ENCODE measurements at regions not wholly inside any gene's neighbourhood (a gene's known extent, or its start where the extent isn't known, plus 50 kb on each side); places are given as distances from the start of the nearest gene placed in this dataset.

DNA sequence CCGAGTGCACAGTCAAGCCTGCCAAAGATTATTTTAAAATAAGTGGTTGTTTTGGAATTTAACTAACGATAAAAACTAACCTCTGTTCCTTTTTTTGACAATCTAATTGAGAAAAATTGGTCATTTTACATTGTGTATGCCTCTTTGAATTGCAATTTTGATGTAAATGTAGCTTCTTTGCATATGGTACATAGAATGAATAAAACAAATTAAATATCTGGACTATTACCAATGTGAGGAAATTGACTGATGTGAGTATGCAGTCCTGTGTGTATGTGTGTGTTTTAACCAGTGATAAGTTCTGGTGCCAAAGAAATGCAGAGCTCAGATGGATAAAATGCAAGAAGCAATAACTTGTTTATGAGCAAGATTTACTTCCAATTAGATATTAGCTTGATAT is 281.3 kb upstream of the ZP4 start:
- Histone ChIP-seq H3K27ac (ENCODE audit: low read depth, low read length) (no peak overlapping the region), H3K9ac (ENCODE audit: low read length) (no peak overlapping the region), H3K4me2 (ENCODE audit: low read length) (no peak overlapping the region), H3K4me3 (ENCODE audit: insufficient read depth, low read depth, low read length) (no peak overlapping the region), H4K20me1 (ENCODE audit: insufficient read depth, low read length) (no peaks in the 10 kb centered on the region), H3K79me2 (ENCODE audit: insufficient read depth, low read length) (no peaks in the 10 kb centered on the region), H3K36me3 (ENCODE audit: insufficient read depth, low read length) (no peaks in the 10 kb centered on the region), H3K4me1 (ENCODE audit: insufficient read depth, low read length) (no peaks in the 10 kb centered on the region), H2AFZ (ENCODE audit: low read depth, low read length) (no peak overlapping the region), H3K9me3 (ENCODE audit: insufficient read depth, low read depth, low read length) (no peaks in the 10 kb centered on the region), H3K27me3 (ENCODE audit: insufficient read depth, low read length) (no peaks in the 10 kb centered on the region)
- H3K4me3 Mint-ChIP-seq (ENCODE audit: unreplicated experiment): no peak overlapping the region
- H3K36me3 Mint-ChIP-seq (ENCODE audit: low read depth, unreplicated experiment): no peaks in the 10 kb centered on the region
- no peak for FAIRE-seq
- no peaks in the 10 kb centered on the region for H3K27me3 Mint-ChIP-seq (ENCODE audit: low read depth, unreplicated experiment)
- no peak for TF ChIP-seq EZH2 (IDR thresholded peaks at IDR 0.05; ENCODE audit: insufficient read depth, low read length)
- TF ChIP-seq, protein P1, sequence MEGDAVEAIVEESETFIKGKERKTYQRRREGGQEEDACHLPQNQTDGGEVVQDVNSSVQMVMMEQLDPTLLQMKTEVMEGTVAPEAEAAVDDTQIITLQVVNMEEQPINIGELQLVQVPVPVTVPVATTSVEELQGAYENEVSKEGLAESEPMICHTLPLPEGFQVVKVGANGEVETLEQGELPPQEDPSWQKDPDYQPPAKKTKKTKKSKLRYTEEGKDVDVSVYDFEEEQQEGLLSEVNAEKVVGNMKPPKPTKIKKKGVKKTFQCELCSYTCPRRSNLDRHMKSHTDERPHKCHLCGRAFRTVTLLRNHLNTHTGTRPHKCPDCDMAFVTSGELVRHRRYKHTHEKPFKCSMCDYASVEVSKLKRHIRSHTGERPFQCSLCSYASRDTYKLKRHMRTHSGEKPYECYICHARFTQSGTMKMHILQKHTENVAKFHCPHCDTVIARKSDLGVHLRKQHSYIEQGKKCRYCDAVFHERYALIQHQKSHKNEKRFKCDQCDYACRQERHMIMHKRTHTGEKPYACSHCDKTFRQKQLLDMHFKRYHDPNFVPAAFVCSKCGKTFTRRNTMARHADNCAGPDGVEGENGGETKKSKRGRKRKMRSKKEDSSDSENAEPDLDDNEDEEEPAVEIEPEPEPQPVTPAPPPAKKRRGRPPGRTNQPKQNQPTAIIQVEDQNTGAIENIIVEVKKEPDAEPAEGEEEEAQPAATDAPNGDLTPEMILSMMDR (IDR thresholded peaks at IDR 0.05; ENCODE audit: insufficient read depth, low read depth, low read length): no peak
- H3K4me1 Mint-ChIP-seq (ENCODE audit: low read depth, unreplicated experiment): no peaks in the 10 kb centered on the region
- H3K9me3 Mint-ChIP-seq (ENCODE audit: unreplicated experiment): peaks cover 3% of the 10 kb centered on the region
- no peak overlapping the region for H3K27ac Mint-ChIP-seq (ENCODE audit: unreplicated experiment)
- no peak for DNase-seq (ENCODE audit: low read depth)

DNA sequence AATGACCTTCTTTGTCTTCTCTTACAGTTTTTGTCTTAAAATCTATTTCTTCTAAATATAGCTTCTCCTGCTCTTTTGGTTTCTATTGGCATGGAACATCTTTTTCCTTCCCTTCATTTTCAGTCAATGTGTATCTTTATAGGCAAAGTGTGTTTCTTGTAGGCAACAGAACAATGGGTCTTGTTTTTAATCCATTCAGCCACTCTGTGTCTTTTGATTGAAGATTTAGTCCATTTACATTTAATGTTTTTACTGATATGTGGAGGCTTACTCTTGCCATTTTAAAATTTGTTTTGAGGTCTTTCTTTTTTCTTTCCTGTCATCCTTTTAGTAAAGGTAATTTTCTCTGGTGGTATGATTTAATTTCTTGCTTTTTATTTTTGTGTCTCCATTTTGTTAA is 271.2 kb upstream of the ZP4 start:
- H3K36me3 Mint-ChIP-seq (ENCODE audit: low read depth, unreplicated experiment): no peaks in the 10 kb centered on the region
- no peak overlapping the region for H3K4me3 Mint-ChIP-seq (ENCODE audit: unreplicated experiment)
- H3K27ac Mint-ChIP-seq (ENCODE audit: unreplicated experiment): no peak overlapping the region
- H3K4me1 Mint-ChIP-seq (ENCODE audit: low read depth, unreplicated experiment): no peaks in the 10 kb centered on the region
- no peak overlapping the region for H3K4me3 ChIP-seq (ENCODE audit: insufficient read depth, low read depth, low read length)
- no peaks in the 10 kb centered on the region for H3K4me1 ChIP-seq (ENCODE audit: insufficient read depth, low read length)
- no peak overlapping the region for H3K27ac ChIP-seq (ENCODE audit: low read depth, low read length)
- H3K9me3 ChIP-seq (ENCODE audit: insufficient read depth, low read depth, low read length): no peaks in the 10 kb centered on the region
- H3K79me2 ChIP-seq (ENCODE audit: insufficient read depth, low read length): no peaks in the 10 kb centered on the region
- peaks cover 6% of the 10 kb centered on the region for H3K9me3 Mint-ChIP-seq (ENCODE audit: unreplicated experiment)
- FAIRE-seq (no peak), DNase-seq (ENCODE audit: low read depth) (no peak)
- no peak for TF ChIP-seq EZH2 (IDR thresholded peaks at IDR 0.05; ENCODE audit: insufficient read depth, low read length)
- TF ChIP-seq, protein P1 (IDR thresholded peaks at IDR 0.05; ENCODE audit: insufficient read depth, low read depth, low read length): no peak
- no peak overlapping the region for H2AFZ ChIP-seq (ENCODE audit: low read depth, low read length)
- H4K20me1 ChIP-seq (ENCODE audit: insufficient read depth, low read length): no peaks in the 10 kb centered on the region
- no peaks in the 10 kb centered on the region for H3K27me3 ChIP-seq (ENCODE audit: insufficient read depth, low read length)
- H3K4me2 ChIP-seq (ENCODE audit: low read length): no peak overlapping the region
- H3K27me3 Mint-ChIP-seq (ENCODE audit: low read depth, unreplicated experiment): no peaks in the 10 kb centered on the region
- no peaks in the 10 kb centered on the region for H3K36me3 ChIP-seq (ENCODE audit: insufficient read depth, low read length)
- H3K9ac ChIP-seq (ENCODE audit: low read length): no peak overlapping the region

DNA sequence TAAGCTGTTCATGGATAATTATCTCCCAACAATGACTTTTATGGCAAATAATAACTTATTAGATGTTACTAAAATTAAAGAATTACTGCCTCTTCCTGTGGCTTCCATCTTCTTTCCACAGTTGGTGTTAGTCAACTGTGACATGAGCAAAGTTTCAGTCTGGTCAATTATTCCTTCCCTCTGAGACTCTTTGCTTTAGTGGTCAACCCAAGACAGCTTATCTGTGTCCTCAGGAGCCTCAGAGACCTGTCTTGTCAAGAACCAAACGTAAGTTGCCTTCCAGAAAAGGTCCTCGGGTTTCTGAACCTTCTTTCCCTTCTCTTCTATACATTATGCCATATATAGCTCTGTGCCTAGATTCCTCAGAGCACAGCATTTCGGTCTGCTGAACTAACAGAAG is 263.2 kb upstream of the ZP4 start:
- Mint-ChIP-seq H3K4me3 (ENCODE audit: unreplicated experiment) (no peak overlapping the region), H3K27me3 (ENCODE audit: low read depth, unreplicated experiment) (peaks cover 2% of the 10 kb centered on the region), H3K27ac (ENCODE audit: unreplicated experiment) (no peak overlapping the region), H3K9me3 (ENCODE audit: unreplicated experiment) (no peaks in the 10 kb centered on the region), H3K36me3 (ENCODE audit: low read depth, unreplicated experiment) (no peaks in the 10 kb centered on the region), H3K4me1 (ENCODE audit: low read depth, unreplicated experiment) (peaks cover 7% of the 10 kb centered on the region)
- FAIRE-seq (no peak), DNase-seq (ENCODE audit: low read depth) (no peak)
- H4K20me1 ChIP-seq (ENCODE audit: insufficient read depth, low read length): no peaks in the 10 kb centered on the region
- no peaks in the 10 kb centered on the region for H3K36me3 ChIP-seq (ENCODE audit: insufficient read depth, low read length)
- no peak overlapping the region for H3K9ac ChIP-seq (ENCODE audit: low read length)
- H3K27ac ChIP-seq (ENCODE audit: low read depth, low read length): no peak overlapping the region
- TF ChIP-seq EZH2 (IDR thresholded peaks at IDR 0.05; ENCODE audit: insufficient read depth, low read length): no peak
- TF ChIP-seq, protein P1 (IDR thresholded peaks at IDR 0.05; ENCODE audit: insufficient read depth, low read depth, low read length): no peak
- H2AFZ ChIP-seq (ENCODE audit: low read depth, low read length): no peak overlapping the region
- H3K79me2 ChIP-seq (ENCODE audit: insufficient read depth, low read length): no peaks in the 10 kb centered on the region
- H3K4me2 ChIP-seq (ENCODE audit: low read length): no peak overlapping the region
- no peaks in the 10 kb centered on the region for H3K27me3 ChIP-seq (ENCODE audit: insufficient read depth, low read length)
- no peaks in the 10 kb centered on the region for H3K9me3 ChIP-seq (ENCODE audit: insufficient read depth, low read depth, low read length)
- no peaks in the 10 kb centered on the region for H3K4me1 ChIP-seq (ENCODE audit: insufficient read depth, low read length)
- H3K4me3 ChIP-seq (ENCODE audit: insufficient read depth, low read depth, low read length): no peak overlapping the region

Measured in astrocyte (in vitro differentiated cells and primary cell).